Panc1 (cell line): ENCODE measurements at regions not wholly inside any gene's neighbourhood (a gene's known extent, or its start where the extent isn't known, plus 50 kb on each side); places are given as distances from the start of the nearest gene placed in this dataset.

Source experiments
- ATAC-seq: fragments of 200-7000 bp; cut with Tn5 transposase; 2 replicates; pipeline ENCODE4 v1.9.1; 2020; ENCODE audit warnings: mild to moderate bottlenecking, moderate library complexity
- BruUV-seq: library from RNA; stranded (reverse); fragments of 400-500 nt; replicated peaks from 2 replicates; lab custom pipeline; 2021; lab: Mats Ljungman, UMichigan
- CTCF ChIA-PET: fragments of 300-600 bp; sonication (Branson Sonifier 250); formaldehyde crosslinking; loops from one replicate; lab custom pipeline; 2022; ENCODE audit warnings: antibody characterized with exemption; lab: Charles Lee
- POLR2A ChIA-PET: fragments of 300-600 bp; sonication (Branson Sonifier 250); formaldehyde crosslinking; loops from one replicate; lab custom pipeline; 2022; ENCODE audit warnings: antibody characterized with exemption; lab: Charles Lee
- DNase-seq: peaks from one replicate; pipeline ENCODE4 v3.0.0-alpha.2; 2010; ENCODE audit warnings: low read depth, low spot score
- H3K27ac ChIP-seq: 2 replicates; pipeline ENCODE4 v1.5.1; 2011; ENCODE audit warnings: mild to moderate bottlenecking, low read length, inconsistent platforms
- H3K27me3 ChIP-seq: fragments of 200-500 bp; sonication (Bioruptor generic); 2 replicates; pipeline ENCODE4 v1.6.0; 2014; ENCODE audit warnings: low read length, inconsistent platforms; ENCODE audit not compliant: control insufficient read depth, insufficient read depth
- H3K36me3 ChIP-seq: fragments of 200-500 bp; sonication (Bioruptor generic); 2 replicates; pipeline ENCODE4 v1.5.1; 2014; ENCODE audit warnings: inconsistent platforms, mild to moderate bottlenecking, low read length, moderate library complexity; ENCODE audit not compliant: control insufficient read depth, insufficient read depth
- H3K4me1 ChIP-seq: 2 replicates; pipeline ENCODE4 v1.5.1; 2011; ENCODE audit warnings: inconsistent platforms, mild to moderate bottlenecking, low read length, moderate library complexity; ENCODE audit not compliant: control insufficient read depth, insufficient read depth
- H3K4me3 ChIP-seq, 2 experiments: 2 replicates each; pipeline ENCODE4 v1.5.1; 2011 to 2012; ENCODE audit warnings: low read depth in 2 of 2, low read length in 2 of 2, mild to moderate bottlenecking in 2 of 2, inconsistent platforms in 1 of 2, moderate library complexity in 1 of 2
- H3K9me3 ChIP-seq: fragments of 200-500 bp; sonication (Bioruptor generic); 2 replicates; pipeline ENCODE4 v1.5.1; 2014; ENCODE audit warnings: low read depth, mild to moderate bottlenecking, inconsistent platforms, low read length, moderate library complexity; ENCODE audit not compliant: control insufficient read depth, insufficient read depth
- CTCF ChIP-seq: fragments of 450-650 bp; IDR thresholded peaks from 2 replicates; pipeline ENCODE4 v1.5.1; 2017; ENCODE audit warnings: mild to moderate bottlenecking
- POLR2AphosphoS5 ChIP-seq: IDR thresholded peaks from 2 replicates; pipeline ENCODE4 v1.6.1; 2012; ENCODE audit warnings: mild to moderate bottlenecking, low read depth, low read length, moderate library complexity
- REST ChIP-seq, 2 experiments: IDR thresholded peaks; 2 replicates each; pipeline ENCODE4 v1.6.1; 2011 to 2012; ENCODE audit warnings: low read depth in 2 of 2, control low read depth in 1 of 2, low read length in 1 of 2, mild to moderate bottlenecking in 1 of 2, moderate library complexity in 1 of 2; ENCODE audit not compliant: insufficient read depth in 1 of 2
- SIN3A ChIP-seq: IDR thresholded peaks from 2 replicates; pipeline ENCODE4 v1.6.1; 2012; ENCODE audit warnings: low read depth, mild to moderate bottlenecking, low read length, moderate library complexity, borderline replicate concordance; ENCODE audit not compliant: insufficient read depth
- TCF7L2 ChIP-seq: IDR thresholded peaks from 2 replicates; pipeline ENCODE4 v1.6.1; 2011; ENCODE audit warnings: mild to moderate bottlenecking, low read depth, low read length, inconsistent platforms
- in situ Hi-C: cut with HindIII; loops from 2 replicates; pipeline ENCODE4 v1.10.0; 2016; ENCODE audit warnings: low sequenced_read_pairs, low pct_unique_long_range_greater_than_20kb
- intact Hi-C: fragments of 100-400 bp; cut with micrococcal nuclease; formaldehyde crosslinking; loops from one replicate; pipeline ENCODE4 v1.10.0; 2022; ENCODE audit not compliant: unreplicated experiment

- in situ Hi-C loops = no loop called here
- intact Hi-C loops = no loop called here
- no peak for ATAC-seq
- no peaks in the 10 kb centered on the region for H3K4me1 ChIP-seq
- ChIA-PET CTCF (no interaction called here), POLR2A (no interaction called here)
- no TSS peak for BruUV-seq
- no peaks in the 10 kb centered on the region for H3K36me3 ChIP-seq
- DNase-seq = no peak
- H3K4me3 ChIP-seq = no peak overlapping the region
- TF ChIP-seq CTCF = no peak
- no peak for TF ChIP-seq REST (IDR thresholded peaks at IDR 0.05; ENCODE audit: insufficient read depth in 1 of 2, low read depth in 2 of 2, low read length in 1 of 2)
- no peak for TF ChIP-seq TCF7L2
- no peak for TF ChIP-seq POLR2AphosphoS5
- TF ChIP-seq SIN3A = no peak
- H3K27ac ChIP-seq = no peak overlapping the region
- no peaks in the 10 kb centered on the region for H3K9me3 ChIP-seq
- no peaks in the 10 kb centered on the region for H3K27me3 ChIP-seq
Measured at GRCh38 chr2:52775674-52776073, 991.9 kb upstream of the CHAC2 start.

- H3K4me3 ChIP-seq = no peak overlapping the region
- no peaks in the 10 kb centered on the region for H3K36me3 ChIP-seq
- intact Hi-C loops = no loop called here
- no peaks in the 10 kb centered on the region for H3K4me1 ChIP-seq
- ChIA-PET POLR2A (no interaction called here), CTCF (no interaction called here)
- no TSS peak for BruUV-seq
- no peaks in the 10 kb centered on the region for H3K27me3 ChIP-seq
- no peak overlapping the region for H3K27ac ChIP-seq
- H3K9me3 ChIP-seq = no peaks in the 10 kb centered on the region
- ATAC-seq (no peak), DNase-seq (no peak)
- no peak for TF ChIP-seq REST (IDR thresholded peaks at IDR 0.05; ENCODE audit: insufficient read depth in 1 of 2, low read depth in 2 of 2, low read length in 1 of 2)
- TF ChIP-seq TCF7L2 = no peak
- no peak for TF ChIP-seq SIN3A
- no peak for TF ChIP-seq CTCF
- TF ChIP-seq POLR2AphosphoS5 = no peak
- in situ Hi-C loops = no loop called here
Measured at GRCh38 chr2:52765735-52766134, 1001.9 kb upstream of the CHAC2 start.
